Activated T-helper 17 cell treated with anti-CD3 and anti-CD28 coated beads, Interleukin-2, amount 50 U/mL, for 72 hours (primary cell): ENCODE measurements at regions not wholly inside any gene's neighbourhood (a gene's known extent, or its start where the extent isn't known, plus 50 kb on each side); places are given as distances from the start of the nearest gene placed in this dataset.

Experiments used
- ATAC-seq: fragments of 150-1000 bp; cut with Tn5 transposase; replicated peaks from 2 replicates; pipeline ENCODE4 v1.10.0; 2021; ENCODE audit warnings: mild to moderate bottlenecking, moderate library complexity
- H3K27ac Mint-ChIP-seq: one replicate; pipeline ENCODE4 v1.8.0; 2022; ENCODE audit warnings: mixed read lengths
- H3K27me3 Mint-ChIP-seq: one replicate; pipeline ENCODE4 v1.8.0; 2022; ENCODE audit warnings: mixed read lengths
- H3K36me3 Mint-ChIP-seq: one replicate; pipeline ENCODE4 v1.8.0; 2022; ENCODE audit warnings: low read depth, mild to moderate bottlenecking, mixed read lengths
- H3K4me1 Mint-ChIP-seq: one replicate; pipeline ENCODE4 v1.8.0; 2022; ENCODE audit warnings: mixed read lengths
- H3K4me3 Mint-ChIP-seq: one replicate; pipeline ENCODE4 v1.8.0; 2022; ENCODE audit warnings: mild to moderate bottlenecking, mixed read lengths
- H3K9me3 Mint-ChIP-seq: one replicate; pipeline ENCODE4 v1.8.0; 2022; ENCODE audit warnings: mixed read lengths

DNA sequence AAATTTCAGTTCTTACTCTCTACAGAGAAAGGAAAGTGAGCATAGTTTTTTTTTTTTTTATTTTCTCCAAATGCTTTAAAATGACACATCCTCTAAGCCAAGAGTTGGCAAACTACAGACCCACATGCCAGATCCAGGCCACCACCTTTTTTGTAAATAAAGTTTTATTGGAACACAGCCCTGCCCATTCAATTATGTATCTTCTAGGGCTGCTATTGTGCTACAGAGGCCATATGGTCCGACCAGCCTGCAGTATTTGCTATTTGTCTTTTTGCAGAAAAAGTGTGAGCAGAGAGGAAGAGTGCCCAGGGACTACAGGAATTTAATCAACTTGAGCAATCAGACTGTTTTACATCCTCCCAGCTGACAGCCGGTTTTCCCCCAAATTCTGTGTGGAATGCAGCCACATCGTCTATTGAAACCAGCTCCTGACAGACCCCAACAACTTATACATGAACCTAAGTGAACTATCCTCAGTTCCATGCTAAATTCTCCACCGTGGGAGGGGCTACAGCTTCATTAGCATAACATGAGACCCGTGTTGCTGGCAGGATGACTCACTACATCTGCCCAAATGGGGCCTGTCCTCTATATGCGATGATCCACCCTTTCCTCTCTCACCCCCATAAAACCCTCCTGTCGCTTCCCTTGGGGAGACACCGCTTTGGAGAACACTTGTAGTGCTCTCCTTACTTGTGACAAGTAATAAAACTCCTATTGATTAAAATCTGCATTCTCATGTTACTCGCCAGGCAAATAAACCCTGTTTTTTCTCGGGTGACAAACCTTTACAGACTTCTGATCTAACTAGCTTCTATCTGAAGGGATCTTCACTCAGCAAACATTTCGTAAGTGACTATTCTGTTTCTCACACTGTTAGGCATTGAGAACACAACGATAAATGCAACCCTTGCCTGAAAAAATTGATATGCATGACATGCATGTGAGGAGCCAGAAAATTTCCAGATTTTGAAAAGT is 149.4 kb upstream of the HS3ST3A1 start:
- no peaks in the 10 kb centered on the region for H3K36me3 Mint-ChIP-seq
- ATAC-seq: no peak
- H3K27ac Mint-ChIP-seq: no peak overlapping the region
- no peaks in the 10 kb centered on the region for H3K4me1 Mint-ChIP-seq
- H3K4me3 Mint-ChIP-seq: no peak overlapping the region
- H3K27me3 Mint-ChIP-seq: peaks cover 7% of the 10 kb centered on the region
- H3K9me3 Mint-ChIP-seq: no peaks in the 10 kb centered on the region

DNA sequence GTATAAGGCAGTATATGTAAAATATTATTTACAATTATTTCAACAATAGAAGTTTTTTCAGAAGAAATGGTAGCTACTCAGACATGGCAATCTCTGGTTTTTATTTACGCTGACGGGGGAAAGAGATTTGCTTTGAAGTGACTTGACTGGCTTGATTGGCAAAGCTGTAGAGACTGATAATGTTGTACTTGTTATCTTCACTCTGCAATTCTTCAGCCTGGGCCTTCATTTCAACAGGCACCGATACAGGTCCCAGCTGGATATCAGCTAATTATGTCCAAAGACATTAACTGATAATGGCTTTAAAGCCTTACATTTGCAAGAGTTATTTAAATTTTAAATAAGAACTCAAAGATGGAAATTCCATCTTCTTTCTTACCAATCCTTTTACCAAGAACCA is 151.4 kb upstream of the HS3ST3A1 start:
- no peaks in the 10 kb centered on the region for H3K36me3 Mint-ChIP-seq
- no peak for ATAC-seq

DNA sequence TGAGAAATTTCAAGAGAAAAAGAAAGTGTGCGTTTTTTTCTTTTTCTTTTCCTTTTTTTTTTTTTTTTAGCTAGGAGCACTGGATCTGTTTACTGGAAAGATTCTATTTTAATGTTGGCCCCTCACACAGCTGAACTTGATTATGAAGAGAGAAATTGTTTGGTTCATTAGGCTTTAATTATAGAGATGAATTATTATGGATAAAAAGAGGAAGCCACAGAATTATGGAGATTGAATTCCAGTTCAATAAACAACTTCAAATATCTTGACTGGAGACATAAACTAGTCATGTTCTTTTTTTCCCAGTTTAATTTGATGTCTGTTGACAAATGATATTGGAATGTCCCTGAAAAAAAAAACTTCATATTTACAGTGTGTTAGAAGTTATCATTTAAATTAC is 152.0 kb upstream of the HS3ST3A1 start:
- Mint-ChIP-seq H3K9me3 (no peaks in the 10 kb centered on the region), H3K27me3 (peaks cover 7% of the 10 kb centered on the region), H3K36me3 (no peaks in the 10 kb centered on the region), H3K27ac (no peak overlapping the region), H3K4me3 (no peak overlapping the region), H3K4me1 (no peaks in the 10 kb centered on the region)
- ATAC-seq: no peak

More for the DNA sequence above, 151.4 kb upstream of the HS3ST3A1 start:
- Mint-ChIP-seq H3K27ac (no peak overlapping the region), H3K4me1 (no peaks in the 10 kb centered on the region), H3K27me3 (peaks cover 7% of the 10 kb centered on the region), H3K4me3 (no peak overlapping the region), H3K9me3 (no peaks in the 10 kb centered on the region)

DNA sequence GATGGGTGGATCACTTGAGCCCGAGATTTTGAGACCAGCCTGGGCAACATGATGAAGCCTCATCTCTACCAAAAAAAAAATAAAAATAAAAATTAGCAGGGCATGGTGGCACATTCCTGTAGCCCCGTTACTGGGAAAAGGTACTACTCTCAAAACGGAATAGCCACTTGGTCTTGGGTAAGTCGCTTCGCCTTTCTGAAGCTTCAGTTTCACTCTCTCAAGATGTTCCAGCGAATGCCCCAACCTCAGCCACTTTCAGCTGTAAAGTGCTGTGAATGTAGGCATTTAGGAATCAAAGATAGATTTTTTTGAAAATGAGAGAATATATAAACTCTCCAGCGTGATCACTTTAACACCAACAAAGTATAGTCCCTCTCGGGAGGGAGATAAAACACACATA is 154.1 kb upstream of the HS3ST3A1 start:
- ATAC-seq: no peak
- H3K4me1 Mint-ChIP-seq: no peaks in the 10 kb centered on the region
- H3K9me3 Mint-ChIP-seq: no peaks in the 10 kb centered on the region
- H3K27me3 Mint-ChIP-seq: peaks cover 8% of the 10 kb centered on the region
- no peak overlapping the region for H3K4me3 Mint-ChIP-seq
- H3K27ac Mint-ChIP-seq: no peak overlapping the region
- H3K36me3 Mint-ChIP-seq: no peaks in the 10 kb centered on the region

DNA sequence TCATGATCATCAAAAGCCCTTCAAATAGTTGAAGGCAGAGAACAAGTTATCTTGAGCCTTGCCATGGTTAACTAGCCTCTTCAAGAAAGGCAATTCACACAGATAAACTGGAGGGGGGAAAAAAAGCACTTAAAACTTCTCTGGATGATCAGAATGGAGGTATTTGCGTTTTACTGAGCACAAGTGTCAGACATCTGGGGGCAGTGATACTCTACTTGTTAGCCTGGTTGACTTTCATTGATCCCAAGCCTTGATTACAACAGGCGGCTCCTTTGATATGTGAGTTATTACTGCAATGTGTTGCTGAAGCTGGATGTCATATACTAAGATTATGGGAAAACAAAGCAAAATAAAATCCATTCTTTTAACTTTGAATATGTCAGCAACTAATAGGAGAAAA is 155.0 kb upstream of the HS3ST3A1 start:
- Mint-ChIP-seq H3K9me3 (no peaks in the 10 kb centered on the region), H3K4me3 (no peak overlapping the region), H3K27ac (no peak overlapping the region), H3K36me3 (no peaks in the 10 kb centered on the region), H3K27me3 (peaks cover 6% of the 10 kb centered on the region), H3K4me1 (no peaks in the 10 kb centered on the region)
- no peak for ATAC-seq

DNA sequence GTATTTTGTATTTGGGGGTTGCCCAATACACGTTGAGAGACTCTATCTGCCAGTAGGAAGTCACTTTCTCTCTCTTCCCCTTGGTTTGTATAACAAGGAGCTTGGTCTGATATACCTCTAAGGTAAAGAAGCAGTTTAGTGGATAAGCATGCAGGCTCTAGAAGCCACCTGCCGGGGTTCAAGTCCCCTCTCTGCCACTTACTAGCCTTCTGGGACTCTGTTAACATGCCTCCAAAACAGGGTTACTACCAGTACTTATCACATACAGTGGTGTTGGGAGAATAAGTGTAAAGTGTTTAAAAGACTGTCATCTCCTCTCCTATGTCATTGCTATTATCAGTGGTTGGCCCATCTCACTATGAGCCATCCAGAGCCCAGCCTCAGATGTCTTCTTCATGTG is 156.1 kb upstream of the HS3ST3A1 start:
- no peaks in the 10 kb centered on the region for H3K9me3 Mint-ChIP-seq
- H3K27ac Mint-ChIP-seq: no peak overlapping the region
- peaks cover 3% of the 10 kb centered on the region for H3K27me3 Mint-ChIP-seq
- ATAC-seq: no peak
- H3K4me1 Mint-ChIP-seq: no peaks in the 10 kb centered on the region
- H3K36me3 Mint-ChIP-seq: no peaks in the 10 kb centered on the region
- H3K4me3 Mint-ChIP-seq: no peak overlapping the region

DNA sequence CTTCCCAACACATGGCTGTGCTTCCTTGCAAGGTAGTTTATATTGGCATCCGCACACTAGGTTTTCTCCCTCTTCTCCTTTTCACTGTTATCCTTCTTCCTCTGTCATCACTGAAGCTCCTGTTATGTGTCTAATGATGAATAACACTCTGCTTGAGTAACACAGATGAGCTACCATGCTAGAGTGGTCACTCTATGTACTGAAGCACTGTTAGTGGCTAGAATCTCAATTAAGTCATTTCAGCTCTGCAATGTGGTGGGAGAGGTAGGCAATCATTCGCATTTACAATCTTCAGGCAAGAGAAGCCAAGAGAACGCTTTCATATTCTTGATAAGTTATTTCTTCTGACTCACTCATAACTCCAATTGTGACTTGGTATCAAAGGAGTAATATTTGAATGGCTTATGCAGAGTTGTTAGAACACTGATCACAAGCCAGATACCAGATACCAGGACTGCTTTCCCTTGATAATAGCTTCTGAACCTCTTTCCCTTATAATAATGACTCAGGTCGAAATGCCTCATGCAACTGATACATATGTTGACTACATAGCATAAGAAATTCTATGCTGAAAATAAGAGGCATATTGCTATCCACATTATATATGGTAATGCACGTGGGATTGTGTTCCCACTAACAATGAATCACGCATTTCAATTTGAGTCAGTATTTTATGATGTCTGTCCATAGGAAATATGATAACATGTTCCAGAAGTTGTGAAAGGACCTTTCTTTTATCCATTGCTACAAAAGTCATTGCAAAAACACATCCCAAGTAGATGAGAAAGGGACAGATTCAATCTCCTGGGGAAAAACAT is 158.0 kb upstream of the HS3ST3A1 start:
- Mint-ChIP-seq H3K27me3 (peaks cover 7% of the 10 kb centered on the region), H3K9me3 (no peaks in the 10 kb centered on the region), H3K27ac (no peak overlapping the region), H3K36me3 (no peaks in the 10 kb centered on the region), H3K4me1 (no peaks in the 10 kb centered on the region), H3K4me3 (no peak overlapping the region)
- no peak for ATAC-seq

DNA sequence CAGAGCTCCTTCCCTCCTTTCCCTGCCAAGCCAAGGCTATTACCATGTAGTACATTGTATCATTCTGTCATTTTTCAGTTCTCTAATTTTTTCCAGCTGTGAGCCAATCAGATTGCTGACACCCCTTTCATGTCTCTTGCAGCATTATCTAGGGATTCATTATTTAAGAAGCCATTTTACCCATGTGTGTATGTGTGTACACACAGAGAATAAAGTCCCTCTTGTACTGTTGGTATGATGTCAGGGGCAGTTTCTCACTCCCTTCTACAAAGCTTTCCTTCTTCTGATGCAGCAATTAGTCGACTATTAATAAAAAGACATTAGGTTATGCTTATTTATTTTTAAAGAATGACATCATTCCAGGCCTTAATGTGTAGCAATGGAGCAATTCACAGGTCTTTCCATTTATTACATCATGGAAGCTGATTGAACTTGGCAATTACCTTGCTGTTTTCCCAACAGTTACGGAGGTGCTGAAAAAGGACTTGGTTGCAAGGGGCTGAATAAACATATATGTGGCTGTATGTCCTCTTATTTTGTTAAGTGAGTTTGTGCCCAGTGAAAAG is 159.4 kb upstream of the HS3ST3A1 start:
- Mint-ChIP-seq H3K36me3 (no peaks in the 10 kb centered on the region), H3K27me3 (peaks cover 7% of the 10 kb centered on the region), H3K27ac (no peak overlapping the region), H3K4me3 (no peak overlapping the region), H3K9me3 (no peaks in the 10 kb centered on the region), H3K4me1 (no peaks in the 10 kb centered on the region)
- ATAC-seq: no peak

DNA sequence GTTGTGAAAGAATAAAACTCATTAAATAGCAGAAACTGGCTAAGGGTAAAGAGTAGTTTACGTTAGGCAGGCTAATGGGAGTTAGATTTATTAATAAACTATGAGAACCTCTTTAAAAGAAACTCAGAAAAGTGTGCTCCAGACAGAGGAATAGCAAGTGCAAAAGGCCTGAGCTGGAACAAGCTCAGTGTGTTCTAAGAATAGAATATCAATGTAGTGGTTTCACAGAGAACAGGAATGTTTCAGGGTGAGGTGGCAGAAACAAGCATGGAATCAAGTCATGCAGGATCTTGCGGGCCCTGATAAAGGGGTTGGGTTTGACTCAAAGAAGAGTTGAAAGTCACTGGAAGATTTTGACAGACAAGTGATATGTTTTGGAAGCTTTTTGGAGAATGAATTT is 164.0 kb upstream of the HS3ST3A1 start:
- no peaks in the 10 kb centered on the region for H3K36me3 Mint-ChIP-seq
- H3K4me1 Mint-ChIP-seq: no peaks in the 10 kb centered on the region
- no peak overlapping the region for H3K27ac Mint-ChIP-seq
- H3K9me3 Mint-ChIP-seq: peaks cover 8% of the 10 kb centered on the region
- ATAC-seq: no peak
- H3K4me3 Mint-ChIP-seq: no peak overlapping the region
- H3K27me3 Mint-ChIP-seq: peaks cover 11% of the 10 kb centered on the region

DNA sequence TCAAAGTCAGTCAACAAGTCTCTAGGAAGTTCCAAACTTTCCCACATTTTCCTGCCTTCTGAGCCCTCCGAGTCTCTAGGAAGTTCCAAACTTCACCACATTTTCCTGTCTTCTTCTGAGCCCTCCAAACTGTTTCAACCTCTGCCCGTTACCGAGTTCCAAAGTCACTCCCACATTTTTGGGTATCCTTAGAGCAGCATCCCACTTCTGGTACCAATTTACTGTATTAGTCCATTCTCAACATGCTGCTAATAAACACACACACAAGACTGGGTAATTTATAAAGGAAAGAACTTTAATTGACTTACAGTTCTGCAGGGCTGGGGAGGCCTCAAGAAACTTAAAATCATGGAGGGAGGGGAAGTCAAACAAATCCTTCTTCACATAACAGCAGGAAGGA is 169.0 kb upstream of the HS3ST3A1 start:
- Mint-ChIP-seq H3K27me3 (peaks cover 6% of the 10 kb centered on the region), H3K4me1 (no peaks in the 10 kb centered on the region), H3K4me3 (no peak overlapping the region), H3K9me3 (peaks cover 12% of the 10 kb centered on the region), H3K36me3 (no peaks in the 10 kb centered on the region), H3K27ac (no peak overlapping the region)
- no peak for ATAC-seq

DNA sequence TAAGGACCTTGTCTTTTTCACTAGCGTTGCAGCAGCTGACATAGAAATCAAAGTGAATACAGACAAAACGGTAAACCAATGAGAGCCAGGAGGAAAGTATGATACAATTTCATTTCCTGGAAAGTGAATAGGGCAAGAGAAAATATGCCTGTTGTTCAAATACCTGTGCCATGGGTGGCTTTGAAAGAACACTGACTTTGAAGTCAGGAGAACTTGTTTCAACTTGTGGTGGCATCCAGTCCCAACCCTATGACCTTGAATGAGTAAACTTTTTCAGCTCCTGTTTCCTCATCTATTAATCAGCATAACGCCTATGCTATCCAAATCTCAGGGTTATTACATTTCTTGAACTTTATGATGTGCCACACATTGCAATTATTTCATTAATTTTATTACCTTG is 173.7 kb upstream of the HS3ST3A1 start:
- H3K4me3 Mint-ChIP-seq: no peak overlapping the region
- H3K36me3 Mint-ChIP-seq: no peaks in the 10 kb centered on the region
- no peaks in the 10 kb centered on the region for H3K27me3 Mint-ChIP-seq
- no peak for ATAC-seq
- H3K4me1 Mint-ChIP-seq: no peaks in the 10 kb centered on the region
- H3K27ac Mint-ChIP-seq: no peak overlapping the region
- H3K9me3 Mint-ChIP-seq: peaks cover 4% of the 10 kb centered on the region

DNA sequence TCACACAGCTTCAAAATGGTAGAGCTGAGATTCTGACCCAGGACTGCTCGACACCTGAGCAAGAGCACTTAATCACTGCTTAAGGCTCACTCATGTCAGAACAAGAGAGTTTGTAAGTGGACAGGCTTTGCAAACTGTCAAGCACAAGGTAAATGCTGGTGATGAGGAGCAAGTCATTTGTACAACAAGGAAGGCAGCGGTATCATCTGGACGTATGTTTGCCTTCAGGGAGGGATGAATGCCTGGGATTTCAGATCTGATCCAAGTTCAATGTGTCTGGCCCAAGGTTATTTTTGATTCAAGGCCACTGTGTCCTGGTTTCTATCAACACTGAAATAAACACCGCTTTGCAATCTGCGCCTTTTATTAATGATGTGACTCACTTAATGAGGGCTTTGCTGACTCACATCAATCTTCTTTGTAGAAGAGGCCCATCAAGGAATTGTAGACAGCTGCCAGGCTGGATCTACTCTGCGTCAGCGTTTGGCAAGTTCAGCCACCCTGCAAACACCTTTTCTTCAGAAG is 174.4 kb upstream of the HS3ST3A1 start:
- no peak for ATAC-seq
- Mint-ChIP-seq H3K36me3 (no peaks in the 10 kb centered on the region), H3K27me3 (no peaks in the 10 kb centered on the region), H3K9me3 (peaks cover 8% of the 10 kb centered on the region), H3K27ac (no peak overlapping the region), H3K4me1 (no peaks in the 10 kb centered on the region), H3K4me3 (no peak overlapping the region)

DNA sequence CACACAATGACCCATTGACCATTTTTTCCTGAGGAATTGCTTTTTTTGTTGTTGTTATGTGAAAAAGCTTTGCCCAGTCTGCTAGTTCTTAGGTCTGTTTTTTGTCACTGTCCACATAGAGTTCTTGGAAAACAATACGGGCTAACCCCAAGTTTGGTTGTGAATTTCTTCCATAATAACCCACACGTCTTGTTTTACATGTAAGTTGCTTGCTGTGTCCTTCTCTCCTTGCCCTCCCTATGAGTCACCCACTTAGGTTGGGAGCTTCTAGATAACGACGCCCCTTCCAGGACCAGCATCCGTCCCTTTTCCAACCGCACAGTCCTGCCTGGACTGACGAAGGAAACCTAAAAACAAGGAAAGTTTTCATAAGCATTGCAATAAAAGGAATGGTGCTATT is 175.3 kb upstream of the HS3ST3A1 start:
- H3K4me3 Mint-ChIP-seq: no peak overlapping the region
- no peaks in the 10 kb centered on the region for H3K36me3 Mint-ChIP-seq
- no peak for ATAC-seq
- H3K9me3 Mint-ChIP-seq: peaks cover 8% of the 10 kb centered on the region
- H3K4me1 Mint-ChIP-seq: no peaks in the 10 kb centered on the region
- no peak overlapping the region for H3K27ac Mint-ChIP-seq
- no peaks in the 10 kb centered on the region for H3K27me3 Mint-ChIP-seq

DNA sequence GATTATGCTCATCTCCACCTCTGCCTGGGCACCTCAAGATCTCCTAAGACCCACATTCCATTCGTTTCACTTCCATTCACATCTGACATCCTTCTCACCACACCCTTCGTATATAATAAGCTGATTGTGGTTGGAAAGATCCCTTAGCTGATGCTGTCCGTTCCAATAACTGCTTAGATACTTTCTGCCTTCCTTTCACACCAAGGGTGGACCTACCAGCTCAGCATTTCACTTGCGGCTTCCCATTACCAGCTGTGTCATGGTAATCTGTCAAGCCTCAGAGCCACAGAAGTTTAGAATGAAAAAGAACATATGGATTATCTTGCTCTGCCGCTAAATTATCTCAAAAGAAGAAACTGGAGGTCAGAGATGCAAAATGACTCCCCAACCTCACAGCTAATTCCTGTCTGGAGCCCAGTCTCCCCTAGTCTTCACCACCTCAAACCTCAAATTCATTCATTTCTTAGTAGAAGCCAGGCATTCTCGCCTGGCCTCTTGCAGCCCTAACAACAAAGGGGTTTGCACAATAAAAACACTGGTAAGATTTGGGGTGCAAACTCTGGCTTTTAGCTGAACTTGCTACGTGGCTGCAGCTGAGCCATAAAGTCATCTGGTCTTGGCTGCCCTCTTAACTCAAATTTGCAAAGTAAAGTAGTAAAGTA is 182.8 kb upstream of the HS3ST3A1 start:
- Mint-ChIP-seq H3K4me3 (no peak overlapping the region), H3K4me1 (no peaks in the 10 kb centered on the region), H3K27me3 (no peaks in the 10 kb centered on the region), H3K27ac (no peak overlapping the region), H3K36me3 (no peaks in the 10 kb centered on the region), H3K9me3 (peaks cover 4% of the 10 kb centered on the region)
- ATAC-seq: no peak
